ENCODE measurements at regions not wholly inside any gene's neighbourhood (a gene's known extent, or its start where the extent isn't known, plus 50 kb on each side); places are given as distances from the start of the nearest gene placed in this dataset.

- peak; percentile 7 for DNase-seq
These were observed 1080.7 kb downstream of the GRIK2 start for GRCh38 chr6:102474041-102474807.

DNA sequence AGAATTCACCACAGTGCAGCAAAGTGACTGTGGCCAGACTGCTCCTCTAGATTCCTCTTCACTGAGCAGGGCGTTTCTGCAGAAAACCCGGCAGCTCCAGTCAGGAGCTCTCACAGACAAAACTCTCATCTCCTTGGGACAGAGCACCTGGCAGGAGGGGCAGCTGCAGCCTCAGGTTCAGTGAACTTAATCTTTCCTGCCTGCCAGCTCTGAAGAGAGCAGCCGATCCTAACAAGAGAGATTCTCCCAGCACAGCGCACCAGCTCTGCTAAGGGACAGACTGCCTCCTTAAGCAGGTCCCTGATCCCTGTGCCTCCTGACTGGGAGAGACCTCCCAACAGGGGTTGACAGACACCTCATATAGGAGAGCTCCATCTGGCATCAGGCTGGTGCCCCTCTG is 1065.5 kb downstream of the GRIK2 start:
- no peak for DNase-seq

- DNase-seq = no peak
These were observed 1044.7 kb downstream of the GRIK2 start for GRCh38 chr6:102438171-102438570.

DNA sequence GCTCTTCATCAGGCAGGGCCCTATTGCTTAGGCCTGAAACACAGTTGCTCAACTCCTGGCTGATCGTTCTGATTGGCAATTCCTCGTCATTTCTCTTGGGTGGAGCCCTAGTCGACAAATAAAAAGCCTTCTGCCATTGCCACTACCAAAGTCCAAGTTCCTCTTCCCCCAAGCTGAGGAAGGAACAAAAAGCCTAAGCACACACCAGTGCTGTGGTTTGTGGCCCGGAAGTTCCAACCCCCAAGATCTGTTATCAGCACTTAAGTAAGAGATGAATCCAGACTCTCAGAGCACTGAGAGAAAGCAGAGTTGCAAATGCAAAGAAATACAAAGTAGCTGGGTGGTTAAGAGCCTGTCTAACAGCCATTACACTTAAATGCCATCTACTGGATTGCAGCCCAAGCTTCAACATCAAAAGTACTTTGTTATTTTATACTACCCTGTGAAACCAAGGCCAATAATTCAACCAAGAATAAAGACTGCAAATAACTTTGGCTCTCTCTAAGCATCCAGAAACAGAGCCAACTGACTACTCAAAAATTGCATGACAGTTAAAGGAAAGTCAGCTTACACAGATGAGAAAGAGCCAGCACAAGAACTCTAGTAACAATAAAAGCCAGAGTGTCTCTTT is 1024.0 kb downstream of the GRIK2 start:
- DNase-seq = peak; percentile 62

GRCh38 chr6:102415891-102416290 is 1022.4 kb downstream of the GRIK2 start:
- no peak for DNase-seq

- no peak for DNase-seq
These were observed 1018.3 kb downstream of the GRIK2 start for GRCh38 chr6:102411796-102412195.

- DNase-seq = no peak
These were observed 1014.6 kb downstream of the GRIK2 start for GRCh38 chr6:102407886-102408741.

DNA sequence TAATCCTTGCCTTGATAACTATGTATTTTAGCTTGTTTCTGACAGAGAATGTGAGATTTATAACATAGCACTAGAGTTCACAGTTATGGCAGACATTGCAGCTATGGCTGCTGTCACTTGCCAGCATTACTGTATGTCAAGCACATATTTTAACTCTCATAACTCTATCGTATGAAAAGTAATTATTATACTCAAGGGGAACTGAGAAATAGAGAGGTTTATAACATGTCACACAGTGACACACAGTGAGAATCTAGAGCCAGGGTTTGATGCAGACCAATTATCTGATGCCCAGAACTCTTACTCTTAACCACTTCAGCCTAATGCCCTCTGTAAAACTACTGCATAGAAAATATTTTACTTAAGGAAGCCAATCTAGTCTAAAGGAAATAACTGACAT is 1012.4 kb downstream of the GRIK2 start:
- DNase-seq = no peak

- no peak for DNase-seq
These were observed 1009.3 kb downstream of the GRIK2 start for GRCh38 chr6:102402635-102403329.

DNA sequence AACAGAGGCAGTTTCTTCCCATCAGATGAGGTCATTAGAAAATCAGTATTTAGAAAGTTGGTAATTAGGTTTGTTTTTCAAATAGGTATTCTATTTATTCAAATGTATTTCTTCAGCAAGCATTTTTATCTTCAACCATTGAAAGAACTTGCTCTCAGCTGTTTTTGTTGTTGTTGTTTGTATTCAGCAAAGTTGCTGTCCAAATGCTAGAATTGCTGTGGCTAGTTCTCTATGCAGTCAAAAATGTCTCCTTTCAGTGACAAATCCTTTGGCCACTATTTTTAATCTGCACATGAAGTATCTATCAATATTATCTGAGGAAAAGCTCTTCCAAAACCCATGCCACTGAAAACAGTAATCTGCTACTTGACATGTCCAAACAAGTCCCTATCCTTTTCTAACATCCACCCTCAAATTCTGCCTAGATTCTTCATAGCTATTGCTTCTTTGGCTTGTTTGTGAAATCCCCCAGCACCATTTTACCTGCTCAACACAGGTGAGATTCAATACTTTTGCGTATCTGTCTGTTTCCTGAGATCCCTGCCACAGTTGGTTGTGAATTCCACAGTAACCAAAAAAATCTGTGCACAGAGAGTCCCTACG is 1005.4 kb downstream of the GRIK2 start:
- no peak for DNase-seq

- no peak for DNase-seq
These were observed 997.0 kb downstream of the GRIK2 start for GRCh38 chr6:102390541-102390940.

- DNase-seq = no peak
These were observed 996.5 kb downstream of the GRIK2 start for GRCh38 chr6:102389994-102390393.

GRCh38 chr6:102387326-102388033 is 994.0 kb downstream of the GRIK2 start:
- no peak for DNase-seq

DNA sequence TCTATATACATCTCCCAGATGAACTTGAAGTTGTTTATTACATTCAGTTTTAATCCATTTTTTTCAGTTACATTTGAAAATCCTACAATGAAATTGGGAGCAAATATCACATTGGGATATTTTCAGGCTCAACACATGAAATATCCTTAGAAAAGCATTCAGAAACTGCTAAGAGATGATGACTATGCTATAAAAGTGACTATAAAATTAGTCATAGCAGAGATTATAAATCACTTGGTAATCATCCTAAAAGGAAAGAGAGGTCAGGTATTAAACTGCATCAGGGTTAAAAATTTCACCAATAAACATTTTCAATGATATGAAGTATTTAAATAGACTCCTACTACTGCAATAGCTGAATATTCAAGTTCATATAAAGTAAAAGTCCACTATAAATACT is 987.7 kb downstream of the GRIK2 start:
- DNase-seq = no peak

DNA sequence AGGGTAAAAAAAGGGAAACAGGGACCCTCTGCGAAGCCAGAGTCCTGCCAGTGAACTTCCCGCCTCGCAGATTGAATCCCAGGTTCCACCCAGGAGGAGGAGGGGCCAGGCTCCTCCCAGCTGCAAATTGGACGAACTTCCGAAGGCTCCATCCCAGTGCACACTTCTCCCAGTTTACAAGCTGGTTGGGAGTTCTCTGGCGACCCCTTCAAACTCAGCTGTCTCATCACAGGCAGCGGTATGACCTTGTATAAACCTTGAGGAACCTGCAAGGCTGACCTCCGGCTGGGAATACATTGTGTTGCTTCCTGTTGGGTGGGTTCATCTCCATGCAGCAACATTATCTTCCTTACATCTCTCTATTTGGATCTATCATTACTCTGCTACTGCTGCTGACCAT is 962.7 kb downstream of the GRIK2 start:
- no peak for DNase-seq

DNA sequence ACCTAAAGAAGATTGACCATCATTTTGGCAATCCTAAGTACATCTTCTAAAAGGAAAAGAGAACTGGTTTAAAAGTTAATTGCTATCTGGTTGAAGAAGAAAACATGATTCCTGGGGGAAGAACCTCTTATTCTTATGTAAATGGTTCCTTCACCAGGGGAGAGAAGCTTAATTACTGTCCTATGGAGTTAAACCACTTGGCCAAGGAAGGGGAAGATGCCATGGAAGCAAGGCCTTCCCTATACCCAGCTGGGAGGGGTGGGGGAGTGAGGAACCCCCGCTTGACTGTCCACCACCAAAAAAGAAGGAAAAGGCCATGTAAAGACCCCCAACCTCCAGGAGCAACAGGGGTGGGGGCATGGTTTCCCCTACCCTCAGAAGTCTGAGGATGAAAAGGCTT is 962.1 kb downstream of the GRIK2 start:
- DNase-seq = no peak

DNA sequence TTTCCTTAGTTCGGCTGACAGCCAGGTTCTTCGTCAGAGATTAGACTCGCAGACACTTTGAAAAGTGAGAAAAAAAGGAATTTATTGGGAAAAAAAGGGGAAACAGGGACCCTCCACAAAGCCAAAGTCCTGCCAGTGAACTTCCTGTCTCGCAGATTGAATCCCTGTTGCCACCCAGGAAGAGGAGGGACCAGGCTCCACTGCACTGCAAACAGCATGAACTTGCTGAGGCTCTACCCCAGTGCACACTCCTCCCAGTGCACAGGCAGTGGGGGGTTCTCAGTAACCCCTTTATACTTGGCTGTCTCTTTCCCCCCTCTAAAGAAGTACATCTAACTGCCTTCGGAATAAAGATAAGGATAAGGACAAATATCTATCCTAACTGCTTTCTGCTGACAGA is 959.0 kb downstream of the GRIK2 start:
- DNase-seq = no peak

DNA sequence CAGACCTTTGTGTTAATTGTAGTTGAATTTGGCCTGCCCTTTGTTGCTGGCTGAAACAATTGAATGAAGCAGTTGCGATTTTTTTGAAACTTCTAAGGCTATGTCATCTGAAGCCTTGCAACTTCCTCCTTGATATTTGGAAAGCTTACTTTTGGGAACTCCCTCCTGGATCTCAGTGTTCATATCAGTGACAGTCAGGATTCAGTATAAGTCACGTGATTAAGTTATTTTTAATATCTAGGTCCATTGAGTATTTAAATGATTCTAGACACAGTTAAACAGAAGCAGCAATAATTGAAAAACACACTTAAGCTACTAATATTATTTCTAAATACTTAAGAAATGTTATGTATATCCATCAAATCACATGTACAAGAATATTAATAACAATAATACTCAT is 951.3 kb downstream of the GRIK2 start:
- no peak for DNase-seq

- DNase-seq = no peak
These were observed 946.8 kb downstream of the GRIK2 start for GRCh38 chr6:102340311-102340710.

- DNase-seq = no peak
These were observed 940.2 kb downstream of the GRIK2 start for GRCh38 chr6:102333736-102334135.

DNA sequence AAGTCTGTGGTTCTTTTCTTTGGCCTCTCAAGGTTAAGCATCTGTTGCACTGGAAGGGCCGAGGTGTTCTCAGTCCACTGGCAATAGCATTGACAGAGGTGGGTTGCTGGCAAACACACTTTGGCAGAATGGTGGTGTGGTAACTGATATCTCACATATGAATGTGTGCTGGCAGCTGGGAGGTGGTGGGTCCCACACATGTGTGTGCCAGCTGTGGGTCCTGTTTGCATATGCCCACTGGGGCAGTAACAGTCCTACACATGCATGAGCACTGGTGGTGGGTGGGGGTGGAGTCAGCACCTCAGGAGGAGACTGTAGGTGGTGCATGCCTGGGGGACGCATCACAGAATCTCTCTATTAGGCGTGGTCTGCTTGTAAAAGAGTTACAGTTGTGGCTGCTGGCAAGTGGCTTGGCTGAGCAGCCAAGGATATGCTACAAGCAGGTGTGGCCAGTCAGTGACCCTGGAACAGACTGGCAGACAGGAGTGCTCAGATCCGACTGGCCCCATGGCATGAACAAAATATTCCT is 934.3 kb downstream of the GRIK2 start:
- DNase-seq = no peak

DNA sequence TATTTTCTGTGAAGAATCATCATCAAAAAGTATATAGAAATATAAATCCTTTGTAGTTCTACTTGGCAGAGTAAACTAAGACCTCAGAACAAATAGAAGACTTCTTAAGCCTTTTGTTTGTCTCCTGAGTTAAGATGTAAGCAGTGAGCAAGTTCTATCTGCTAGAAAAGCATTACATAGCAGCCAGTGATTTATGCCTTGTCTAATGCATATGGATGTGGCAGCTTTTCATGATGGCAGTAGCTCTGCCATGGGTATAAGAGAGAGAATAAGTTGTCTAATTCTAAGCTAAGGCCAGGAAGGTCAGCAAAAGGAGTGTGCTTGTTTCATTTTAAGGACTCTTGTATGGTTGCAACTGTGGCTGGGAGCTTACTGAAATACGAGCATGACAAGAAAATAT is 920.2 kb downstream of the GRIK2 start:
- DNase-seq = no peak

All from hematopoietic multipotent progenitor cell treated with erythropoietin and hydrocortisone succinate and interleukin-3 and kit ligand, for 6 days (in vitro differentiated cells).